Hepatocyte (in vitro differentiated cells): ENCODE measurements at regions not wholly inside any gene's neighbourhood (a gene's known extent, or its start where the extent isn't known, plus 50 kb on each side); places are given as distances from the start of the nearest gene placed in this dataset.
A peak's percentile ranks its signal among the peaks of the same experiment; 100 is the strongest.

Source experiments
- DNase-seq: peaks from one replicate; pipeline ENCODE4 v3.0.0-alpha.2; 2016; ENCODE audit warnings: low spot score
- H2AFZ ChIP-seq: fragments of 200-600 bp; sonication (generic); 2 replicates; pipeline ENCODE4 v1.6.0; 2016; ENCODE audit warnings: antibody characterized with exemption, mild to moderate bottlenecking
- H3K27ac ChIP-seq: fragments of 200-600 bp; sonication (generic); 2 replicates; pipeline ENCODE4 v1.5.1; 2016; ENCODE audit warnings: mild to moderate bottlenecking
- H3K27me3 ChIP-seq: fragments of 200-600 bp; sonication (generic); 2 replicates; pipeline ENCODE4 v1.6.1; 2016
- H3K36me3 ChIP-seq: fragments of 200-600 bp; sonication (generic); replicated peaks from 2 replicates; pipeline ENCODE4 v1.5.1; 2016; ENCODE audit warnings: low read depth; ENCODE audit not compliant: insufficient read depth
- H3K4me1 ChIP-seq: fragments of 200-600 bp; sonication (generic); 2 replicates; pipeline ENCODE4 v1.5.1; 2016; ENCODE audit warnings: mild to moderate bottlenecking, moderate library complexity; ENCODE audit not compliant: insufficient read depth
- H3K4me2 ChIP-seq: fragments of 200-600 bp; sonication (generic); 2 replicates; pipeline ENCODE4 v1.6.0; 2016
- H3K4me3 ChIP-seq: fragments of 200-600 bp; sonication (generic); 2 replicates; pipeline ENCODE4 v1.5.1; 2016; ENCODE audit warnings: mild to moderate bottlenecking
- H3K79me2 ChIP-seq: fragments of 200-600 bp; sonication (generic); 2 replicates; pipeline ENCODE4 v1.6.0; 2017; ENCODE audit warnings: mild to moderate bottlenecking
- H3K9me2 ChIP-seq: fragments of 200-600 bp; sonication (generic); replicated peaks from 2 replicates; pipeline ENCODE4 v1.6.0; 2017; ENCODE audit warnings: mild to moderate bottlenecking; ENCODE audit not compliant: insufficient read depth
- H3K9me3 ChIP-seq: fragments of 200-600 bp; sonication (generic); 2 replicates; pipeline ENCODE4 v1.5.1; 2016; ENCODE audit warnings: low read depth, mild to moderate bottlenecking
- H4K20me1 ChIP-seq: fragments of 200-600 bp; sonication (generic); 2 replicates; pipeline ENCODE4 v1.6.0; 2016; ENCODE audit warnings: mild to moderate bottlenecking; ENCODE audit not compliant: insufficient read depth, poor library complexity, severe bottlenecking
- EZH2 ChIP-seq: fragments of 200-600 bp; sonication (generic); IDR thresholded peaks from 2 replicates; pipeline ENCODE4 v1.6.1; 2016; ENCODE audit warnings: antibody characterized with exemption, mild to moderate bottlenecking, borderline replicate concordance
- EZH2phosphoT487 ChIP-seq: fragments of 200-600 bp; sonication (generic); IDR thresholded peaks from one replicate; pipeline ENCODE4 v1.6.1; 2018; ENCODE audit warnings: antibody characterized with exemption, mild to moderate bottlenecking, low read depth, moderate library complexity; ENCODE audit not compliant: unreplicated experiment, severe bottlenecking
- WGBS: methylation state at CpG from one replicate; pipeline ENCODE4 v1.1.6; 2016; ENCODE audit warnings: low lambda C conversion rate; ENCODE audit errors: missing lambda C conversion rate; 5-methylcytosine and 5-hydroxymethylcytosine counted together
- TF ChIP-seq, protein P1 (sequence below): fragments of 200-600 bp; sonication (generic); IDR thresholded peaks from 2 replicates; pipeline ENCODE4 v1.5.1; 2016; ENCODE audit warnings: antibody characterized with exemption, mild to moderate bottlenecking; ENCODE audit not compliant: poor library complexity

DNA sequence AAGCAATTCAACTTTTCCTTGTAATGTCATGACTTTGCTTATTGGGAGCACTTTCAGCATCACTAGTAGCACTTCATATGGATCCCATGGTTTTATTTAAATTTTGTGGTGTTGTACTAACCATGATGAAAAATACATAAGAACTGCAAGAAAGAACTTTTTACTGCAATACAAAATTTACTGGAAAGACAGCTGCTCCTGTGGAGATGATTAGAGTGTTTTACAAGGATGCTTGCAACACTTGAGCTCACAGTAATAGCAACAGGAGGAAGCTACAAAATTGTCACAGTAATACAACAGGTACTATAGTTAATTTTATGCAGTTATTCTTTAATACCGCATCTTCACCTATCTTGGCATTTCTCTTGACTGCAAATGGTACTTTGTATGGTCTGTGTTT is 158.3 kb upstream of the TSLP start:
- Histone ChIP-seq H3K27me3 (no peaks in the 10 kb centered on the region), H3K4me2 (no peak overlapping the region), H2AFZ (no peak overlapping the region), H4K20me1 (no peaks in the 10 kb centered on the region), H3K27ac (no peak overlapping the region), H3K79me2 (no peaks in the 10 kb centered on the region), H3K4me1 (peaks cover 23% of the 10 kb centered on the region), H3K36me3 (no peaks in the 10 kb centered on the region), H3K4me3 (no peak overlapping the region), H3K9me2 (no peaks in the 10 kb centered on the region), H3K9me3 (no peaks in the 10 kb centered on the region)
- no peak for TF ChIP-seq EZH2phosphoT487
- TF ChIP-seq EZH2 = no peak
- TF ChIP-seq, protein P1, sequence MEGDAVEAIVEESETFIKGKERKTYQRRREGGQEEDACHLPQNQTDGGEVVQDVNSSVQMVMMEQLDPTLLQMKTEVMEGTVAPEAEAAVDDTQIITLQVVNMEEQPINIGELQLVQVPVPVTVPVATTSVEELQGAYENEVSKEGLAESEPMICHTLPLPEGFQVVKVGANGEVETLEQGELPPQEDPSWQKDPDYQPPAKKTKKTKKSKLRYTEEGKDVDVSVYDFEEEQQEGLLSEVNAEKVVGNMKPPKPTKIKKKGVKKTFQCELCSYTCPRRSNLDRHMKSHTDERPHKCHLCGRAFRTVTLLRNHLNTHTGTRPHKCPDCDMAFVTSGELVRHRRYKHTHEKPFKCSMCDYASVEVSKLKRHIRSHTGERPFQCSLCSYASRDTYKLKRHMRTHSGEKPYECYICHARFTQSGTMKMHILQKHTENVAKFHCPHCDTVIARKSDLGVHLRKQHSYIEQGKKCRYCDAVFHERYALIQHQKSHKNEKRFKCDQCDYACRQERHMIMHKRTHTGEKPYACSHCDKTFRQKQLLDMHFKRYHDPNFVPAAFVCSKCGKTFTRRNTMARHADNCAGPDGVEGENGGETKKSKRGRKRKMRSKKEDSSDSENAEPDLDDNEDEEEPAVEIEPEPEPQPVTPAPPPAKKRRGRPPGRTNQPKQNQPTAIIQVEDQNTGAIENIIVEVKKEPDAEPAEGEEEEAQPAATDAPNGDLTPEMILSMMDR = no peak
- no peak for DNase-seq
- 96% methylated on average over 1 of the region's 1 CpG for WGBS

DNA sequence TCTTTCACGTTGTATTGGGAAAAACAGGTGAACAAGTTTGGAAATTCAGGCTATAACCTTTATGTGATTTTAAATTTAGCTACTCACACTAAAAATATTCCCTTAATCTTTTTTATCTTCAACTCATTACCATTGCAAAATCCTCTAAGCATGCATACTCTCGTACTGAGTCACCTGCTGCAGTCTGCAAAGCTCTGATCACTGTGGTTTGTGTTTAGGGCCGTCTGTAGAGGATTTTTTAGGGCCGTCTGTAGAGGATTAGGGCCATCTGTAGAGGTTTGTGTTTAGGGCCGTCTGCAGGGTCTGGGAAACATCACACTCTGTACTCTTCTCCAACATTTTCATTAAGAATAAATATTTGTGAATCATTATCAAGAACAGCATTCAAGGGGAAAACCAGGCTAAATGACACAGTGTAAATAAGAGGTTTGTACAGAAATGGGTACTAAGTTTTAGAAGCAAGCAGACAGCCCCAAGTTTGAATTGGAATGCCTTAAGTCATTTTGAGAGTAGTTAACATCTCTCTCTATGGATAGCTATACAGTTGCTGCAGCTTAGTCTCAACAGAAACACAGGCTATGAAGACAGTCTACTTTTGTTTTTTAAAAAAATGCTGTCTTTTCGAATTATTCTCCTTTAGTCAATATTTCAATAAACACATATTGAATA is 155.0 kb upstream of the TSLP start:
- peak; percentile 70 for DNase-seq
- Histone ChIP-seq H3K36me3 (no peaks in the 10 kb centered on the region), H3K4me1 (peaks cover 23% of the 10 kb centered on the region), H3K27me3 (no peaks in the 10 kb centered on the region), H4K20me1 (no peaks in the 10 kb centered on the region), H3K4me2 (peak overlapping the region; percentile 55), H3K79me2 (no peaks in the 10 kb centered on the region), H3K27ac (peak overlapping the region; percentile 48), H2AFZ (no peak overlapping the region), H3K4me3 (no peak overlapping the region), H3K9me2 (no peaks in the 10 kb centered on the region), H3K9me3 (no peaks in the 10 kb centered on the region)
- WGBS = 17% methylated on average over 6 of the region's 6 CpGs
- TF ChIP-seq, protein P1 = no peak
- TF ChIP-seq EZH2 (no peak), EZH2phosphoT487 (no peak)

DNA sequence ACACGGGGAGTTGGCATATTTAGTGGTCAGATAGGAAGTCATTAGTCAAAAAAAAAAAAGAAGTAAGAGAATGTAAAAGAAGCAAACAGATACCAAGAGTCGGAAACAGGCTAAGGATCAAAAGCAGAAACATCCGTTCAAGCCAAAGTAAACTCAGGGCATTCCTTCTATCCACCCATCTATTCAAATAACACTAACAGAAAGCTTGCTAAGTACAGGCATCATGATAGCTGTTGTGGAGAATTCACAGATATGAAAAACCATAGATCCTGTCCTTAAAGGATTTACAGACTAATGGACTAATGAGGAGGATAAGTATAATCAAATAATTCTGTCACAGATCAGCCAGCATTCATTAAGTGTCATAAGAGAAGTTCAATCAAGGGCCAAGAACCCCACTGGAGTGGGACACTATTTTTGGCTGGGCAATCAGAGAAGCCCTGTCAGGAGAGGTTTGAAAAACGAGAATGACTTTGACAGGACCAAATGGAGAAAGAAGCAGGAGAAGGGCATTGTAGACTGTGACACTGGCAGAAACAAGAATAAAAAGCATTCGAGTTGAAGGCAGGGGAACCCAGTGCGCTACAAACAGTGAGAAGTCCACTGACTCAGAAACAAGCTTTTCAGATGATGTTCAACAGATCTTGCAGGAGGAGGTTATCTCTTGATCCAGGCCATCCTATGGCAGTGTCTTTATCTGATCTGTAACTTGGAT is 154.2 kb upstream of the TSLP start:
- WGBS = 27% methylated on average over 6 of the region's 6 CpGs
- Histone ChIP-seq H2AFZ (no peak overlapping the region), H3K4me3 (no peak overlapping the region)

More for the DNA sequence above, 154.2 kb upstream of the TSLP start:
- H3K79me2 ChIP-seq = no peaks in the 10 kb centered on the region
- no peaks in the 10 kb centered on the region for H3K36me3 ChIP-seq
- TF ChIP-seq, protein P1 = no peak
- TF ChIP-seq EZH2phosphoT487 (no peak), EZH2 (no peak)
- H3K4me2 ChIP-seq = peak overlapping the region; percentile 55
- H3K27me3 ChIP-seq = no peaks in the 10 kb centered on the region
- no peaks in the 10 kb centered on the region for H3K9me3 ChIP-seq
- no peaks in the 10 kb centered on the region for H3K9me2 ChIP-seq
- H4K20me1 ChIP-seq = no peaks in the 10 kb centered on the region
- H3K4me1 ChIP-seq = peaks cover 23% of the 10 kb centered on the region
- H3K27ac ChIP-seq = peak overlapping the region; percentile 48
- no peak for DNase-seq
